H1 (cell line): ENCODE measurements at regions not wholly inside any gene's neighbourhood (a gene's known extent, or its start where the extent isn't known, plus 50 kb on each side); places are given as distances from the start of the nearest gene placed in this dataset.

Source experiments
- CTCF ChIA-PET: fragments of 300-600 bp; sonication (Branson Sonifier 250); formaldehyde crosslinking; loops from one replicate; lab custom pipeline; 2021; ENCODE audit not compliant: partially characterized antibody; lab: Charles Lee
- POLR2A ChIA-PET: fragments of 300-600 bp; sonication (Branson Sonifier 250); formaldehyde crosslinking; loops from one replicate; lab custom pipeline; 2021; ENCODE audit warnings: inconsistent platforms; ENCODE audit not compliant: partially characterized antibody; lab: Charles Lee
- DNase-seq, 2 experiments: peaks; one replicate each; pipeline versions ENCODE4 v3.0.0 to v3.0.0-alpha.2; 2010 to 2022; ENCODE audit warnings: low spot score in 2 of 2, low read depth in 1 of 2, mixed read lengths in 1 of 2
- FAIRE-seq: peaks from 2 replicates; lab custom pipeline; 2011; peaks lifted over from hg19 to GRCh38; lab: Jason Lieb, UNC
- H2AFZ ChIP-seq: 2 replicates; pipeline ENCODE4 v1.8.1; 2012; ENCODE audit warnings: low read length, inconsistent platforms
- H2AK5ac ChIP-seq: 2 replicates; pipeline ENCODE4 v1.6.1; 2013; ENCODE audit warnings: low read depth, low read length
- H2BK120ac ChIP-seq: replicated peaks from 2 replicates; pipeline ENCODE3; 2013; ENCODE audit warnings: low read depth, low read length, inconsistent platforms
- H2BK12ac ChIP-seq: 2 replicates; pipeline ENCODE4 v1.6.1; 2013; ENCODE audit warnings: low read depth, low read length
- H2BK15ac ChIP-seq: 2 replicates; pipeline ENCODE4 v1.6.1; 2013; ENCODE audit warnings: low read length
- H2BK20ac ChIP-seq: 2 replicates; pipeline ENCODE4 v1.6.1; 2013; ENCODE audit warnings: low read length
- H2BK5ac ChIP-seq: 2 replicates; pipeline ENCODE4 v1.6.1; 2013; ENCODE audit warnings: low read depth, low read length
- H3K14ac ChIP-seq: 2 replicates; pipeline ENCODE4 v1.6.1; 2013; ENCODE audit warnings: inconsistent platforms; ENCODE audit not compliant: insufficient read length
- H3K18ac ChIP-seq: 2 replicates; pipeline ENCODE4 v1.6.1; 2013; ENCODE audit warnings: low read length; ENCODE audit errors: extremely low read depth
- H3K23ac ChIP-seq: 2 replicates; pipeline ENCODE4 v1.6.1; 2013; ENCODE audit warnings: inconsistent platforms; ENCODE audit not compliant: insufficient read length
- H3K23me2 ChIP-seq: 2 replicates; pipeline ENCODE4 v1.6.1; 2013; ENCODE audit warnings: low read depth, low read length
- H3K27ac ChIP-seq: 2 replicates; pipeline ENCODE4 v1.6.1; 2011; ENCODE audit warnings: low read depth, low read length, inconsistent platforms
- H3K27me3 ChIP-seq, 4 experiments: replicated peaks in 1 of 4; 1 replicate in 1 of 4; 2 replicates in 3 of 4; pipeline versions ENCODE4 v1.6.1 to v1.8.1; 2011 to 2013; ENCODE audit warnings: low read length in 3 of 4, mild to moderate bottlenecking in 3 of 4, inconsistent platforms in 2 of 4, mixed read lengths in 2 of 4, moderate library complexity in 1 of 4; ENCODE audit not compliant: control insufficient read depth in 3 of 4, insufficient read depth in 3 of 4; ENCODE audit errors: extremely low read depth in 1 of 4
- H3K36me3 ChIP-seq, 4 experiments: 2 replicates each; pipeline versions ENCODE4 v1.6.1 to v1.8.1; 2011 to 2013; ENCODE audit warnings: mild to moderate bottlenecking in 4 of 4, low read length in 3 of 4, moderate library complexity in 2 of 4, control low read depth in 1 of 4, inconsistent platforms in 1 of 4; ENCODE audit not compliant: insufficient read depth in 4 of 4, control insufficient read depth in 2 of 4
- H3K4ac ChIP-seq: replicated peaks from 2 replicates; pipeline ENCODE3; 2013; ENCODE audit warnings: low read length, low read depth, mixed read lengths, inconsistent platforms; ENCODE audit not compliant: insufficient read length
- H3K4me1 ChIP-seq, 4 experiments: replicated peaks in 1 of 4; 1 replicate in 1 of 4; 2 replicates in 3 of 4; pipeline versions ENCODE4 v1.6.1 to v1.8.1; 2011 to 2013; ENCODE audit warnings: low read length in 3 of 4, inconsistent platforms in 2 of 4, mixed read lengths in 1 of 4; ENCODE audit not compliant: insufficient read depth in 4 of 4, control insufficient read depth in 3 of 4
- H3K4me2 ChIP-seq, 2 experiments: 2 replicates each; pipeline versions ENCODE4 v1.6.1 to v1.8.1; 2011 to 2013; ENCODE audit warnings: low read depth in 2 of 2, low read length in 2 of 2, control low read depth in 1 of 2, inconsistent platforms in 1 of 2, mild to moderate bottlenecking in 1 of 2; ENCODE audit not compliant: insufficient read depth in 1 of 2
- H3K4me3 ChIP-seq, 4 experiments: fragments of 200-600, 300-600 bp in 1 of 4; sonication (generic), shearing (Covaris generic), sonication (Bioruptor Twin) in 1 of 4; 2 replicates each; pipeline versions ENCODE4 v1.5.1 to v1.8.1; 2011 to 2016; ENCODE audit warnings: low read length in 4 of 4, low read depth in 3 of 4, control low read depth in 2 of 4, inconsistent platforms in 2 of 4, mild to moderate bottlenecking in 2 of 4, mixed read lengths in 1 of 4, moderate library complexity in 1 of 4; ENCODE audit not compliant: insufficient read depth in 2 of 4; ENCODE audit errors: extremely low read depth in 1 of 4
- H3K56ac ChIP-seq: replicated peaks from 2 replicates; pipeline ENCODE3; 2013; ENCODE audit warnings: low read depth, mild to moderate bottlenecking, mixed read lengths, low read length, inconsistent platforms; ENCODE audit not compliant: insufficient read length
- H3K79me1 ChIP-seq: 2 replicates; pipeline ENCODE4 v1.6.1; 2013; ENCODE audit warnings: low read depth, low read length, control low read depth
- H3K79me2 ChIP-seq, 2 experiments: 2 replicates each; pipeline versions ENCODE4 v1.6.1 to v1.8.1; 2012 to 2013; ENCODE audit warnings: low read length in 2 of 2, mild to moderate bottlenecking in 2 of 2, inconsistent platforms in 1 of 2; ENCODE audit not compliant: insufficient read depth in 2 of 2, control insufficient read depth in 1 of 2
- H3K9ac ChIP-seq, 4 experiments: replicated peaks in 1 of 4; 1 replicate in 1 of 4; 2 replicates in 3 of 4; pipeline versions ENCODE4 v1.6.1 to v1.8.1; 2011 to 2013; ENCODE audit warnings: low read depth in 3 of 4, low read length in 3 of 4, control low read depth in 2 of 4, mild to moderate bottlenecking in 2 of 4, moderate library complexity in 2 of 4, inconsistent platforms in 1 of 4; ENCODE audit errors: extremely low read depth in 1 of 4
- H3K9me3 ChIP-seq, 2 experiments: 2 replicates each; pipeline versions ENCODE4 v1.6.1 to v1.8.1; 2012 to 2013; ENCODE audit warnings: mild to moderate bottlenecking in 2 of 2, moderate library complexity in 2 of 2, control low read depth in 1 of 2, inconsistent platforms in 1 of 2, low read depth in 1 of 2, low read length in 1 of 2, mixed read lengths in 1 of 2; ENCODE audit not compliant: insufficient read depth in 2 of 2
- H4K20me1 ChIP-seq, 2 experiments: replicated peaks in 1 of 2; 2 replicates each; pipeline versions ENCODE3 to v1.8.1; 2011 to 2013; ENCODE audit warnings: inconsistent platforms in 2 of 2, low read length in 2 of 2, mild to moderate bottlenecking in 1 of 2; ENCODE audit not compliant: insufficient read depth in 2 of 2, control insufficient read depth in 1 of 2
- H4K5ac ChIP-seq: 2 replicates; pipeline ENCODE4 v1.6.1; 2013; ENCODE audit warnings: low read length, low read depth, mixed read lengths, inconsistent platforms; ENCODE audit not compliant: insufficient read length
- H4K8ac ChIP-seq: 2 replicates; pipeline ENCODE4 v1.8.0; 2013; ENCODE audit warnings: mild to moderate bottlenecking, moderate library complexity, low read length, inconsistent platforms; ENCODE audit not compliant: insufficient read depth; ENCODE audit errors: extremely low read depth
- H4K91ac ChIP-seq: replicated peaks from 2 replicates; pipeline ENCODE3; 2013; ENCODE audit warnings: low read length, mixed read lengths, inconsistent platforms; ENCODE audit not compliant: insufficient read length
- CHD1 ChIP-seq: IDR thresholded peaks from 2 replicates; pipeline ENCODE4 v1.6.1; 2012; ENCODE audit warnings: low read depth, low read length, improper control_type of control experiment
- E2F6 ChIP-seq: IDR thresholded peaks from 2 replicates; pipeline ENCODE4 v1.6.1; 2012; ENCODE audit warnings: inconsistent platforms
- EZH2 ChIP-seq: fragments of 200-600 bp; sonication (generic); IDR thresholded peaks from 2 replicates; pipeline ENCODE4 v1.7.1; 2012; ENCODE audit warnings: low read depth, mild to moderate bottlenecking, moderate library complexity, low read length, inconsistent platforms; ENCODE audit not compliant: severe bottlenecking
- KDM5A ChIP-seq: fragments of 200-600 bp; IDR thresholded peaks from 2 replicates; pipeline ENCODE4 v1.7.1; 2012; ENCODE audit warnings: mild to moderate bottlenecking, low read length, inconsistent platforms, mixed read lengths
- NANOG ChIP-seq: IDR thresholded peaks from 2 replicates; pipeline ENCODE4 v1.6.1; 2011; ENCODE audit warnings: low read length, low read depth, mild to moderate bottlenecking, inconsistent platforms; ENCODE audit not compliant: insufficient read depth, poor library complexity, severe bottlenecking
- POLR2AphosphoS5 ChIP-seq: IDR thresholded peaks from 2 replicates; pipeline ENCODE4 v1.6.1; 2011; ENCODE audit warnings: low read depth, low read length
- RBBP5 ChIP-seq: IDR thresholded peaks from 2 replicates; pipeline ENCODE4 v1.7.1; 2012; ENCODE audit warnings: low read depth, mild to moderate bottlenecking, inconsistent platforms, low read length, moderate library complexity, borderline replicate concordance
- RNF2 ChIP-seq: fragments of 200-900, 300-1000 bp; sonication (generic); IDR thresholded peaks from 2 replicates; pipeline ENCODE4 v1.7.1; 2016; ENCODE audit warnings: borderline replicate concordance, low read depth, mild to moderate bottlenecking, antibody characterized with exemption, low read length; ENCODE audit not compliant: poor library complexity, severe bottlenecking; ENCODE audit errors: missing control alignments
- RXRA ChIP-seq: IDR thresholded peaks from 2 replicates; pipeline ENCODE4 v1.6.1; 2011; ENCODE audit warnings: low read depth, mild to moderate bottlenecking, low read length, moderate library complexity; ENCODE audit not compliant: insufficient read depth
- WGBS, 2 experiments: shearing (Covaris generic) in 1 of 2; methylation state at CpG; one replicate each; pipeline versions ENCODE4 v1.1.6 to v1.1.7; 2013 to 2015; ENCODE audit warnings: low lambda C conversion rate in 2 of 2, mixed read lengths in 2 of 2, inconsistent platforms in 1 of 2, low coverage in 1 of 2, missing lambda C conversion rate in 1 of 2; ENCODE audit not compliant: insufficient replicate concordance in 2 of 2, insufficient coverage in 1 of 2, insufficient read length in 1 of 2; ENCODE audit errors: extremely low coverage in 1 of 2, missing lambda C conversion rate in 1 of 2; 5-methylcytosine and 5-hydroxymethylcytosine counted together

DNA sequence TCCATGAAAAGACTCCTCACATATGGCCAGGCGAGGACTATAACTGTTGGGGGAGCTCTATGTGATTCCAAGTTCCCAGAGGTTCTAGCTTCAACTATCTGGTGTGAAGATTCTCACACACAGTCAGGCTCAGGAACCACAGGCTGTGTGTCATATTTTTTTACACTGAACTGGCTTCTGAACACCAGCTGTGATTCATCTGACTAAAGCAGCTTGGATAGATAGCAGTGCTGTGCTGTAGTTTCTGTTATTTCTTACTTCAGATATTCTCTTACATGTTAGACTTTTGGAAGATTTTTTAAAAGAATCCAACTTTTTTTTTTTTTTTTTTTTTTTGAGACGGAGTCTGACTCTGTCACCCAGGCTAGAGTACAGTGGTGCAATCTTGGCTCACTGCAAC lies 140.7 kb upstream of the MCHR2 start:
- no peak overlapping the region for H3K18ac ChIP-seq
- no peak overlapping the region for H2BK20ac ChIP-seq
- no peaks in the 10 kb centered on the region for H3K79me2 ChIP-seq
- ChIA-PET CTCF (interaction anchor here (0.7 to 1.4 kb wide), 2 partner anchors 27 to 326 kb away, joined by 3 to 4 read pairs; no protein-coding TSS in a partner anchor), POLR2A (no interaction called here)
- no peak overlapping the region for H3K23ac ChIP-seq
- H4K20me1 ChIP-seq: no peaks in the 10 kb centered on the region
- H3K56ac ChIP-seq: no peak overlapping the region
- no peak overlapping the region for H3K14ac ChIP-seq
- no peak overlapping the region for H2BK12ac ChIP-seq
- no peak overlapping the region for H4K91ac ChIP-seq
- no peak overlapping the region for H2BK15ac ChIP-seq
- no peak overlapping the region for H3K4me3 ChIP-seq
- no peak overlapping the region for H2BK120ac ChIP-seq
- H2AFZ ChIP-seq: no peak overlapping the region
- H4K5ac ChIP-seq: no peak overlapping the region
- FAIRE-seq (no peak), DNase-seq (no peak)
- no peaks in the 10 kb centered on the region for H3K9me3 ChIP-seq
- H3K9ac ChIP-seq: no peak overlapping the region
- H3K27ac ChIP-seq: no peak overlapping the region
- H4K8ac ChIP-seq: no peak overlapping the region
- H3K27me3 ChIP-seq: no peaks in the 10 kb centered on the region
- TF ChIP-seq E2F6: no peak
- TF ChIP-seq POLR2AphosphoS5: no peak
- no peak for TF ChIP-seq NANOG
- no peak for TF ChIP-seq RXRA
- no peak for TF ChIP-seq KDM5A
- TF ChIP-seq RBBP5: no peak
- no peak for TF ChIP-seq CHD1
- TF ChIP-seq EZH2: no peak
- no peak for TF ChIP-seq RNF2
- no peaks in the 10 kb centered on the region for H3K79me1 ChIP-seq
- H2AK5ac ChIP-seq: no peak overlapping the region
- no peaks in the 10 kb centered on the region for H3K23me2 ChIP-seq
- no peak overlapping the region for H2BK5ac ChIP-seq
- no peak overlapping the region for H3K4ac ChIP-seq
- no peaks in the 10 kb centered on the region for H3K36me3 ChIP-seq
- 94% methylated on average over 1 of the region's 2 CpGs; no CpG with 5 or more reads in 1 of the 2 experiments for WGBS, 2 experiments
- H3K4me2 ChIP-seq: no peak overlapping the region
- H3K4me1 ChIP-seq: no peaks in the 10 kb centered on the region
